NCI-H1694 (cell line): ENCODE measurements at regions not wholly inside any gene's neighbourhood (a gene's known extent, or its start where the extent isn't known, plus 50 kb on each side); places are given as distances from the start of the nearest gene placed in this dataset.
"Not testable (repeated sequence)": the region's sequence is repeated elsewhere in the genome, so short reads cannot be mapped to it uniquely, and the experiment has no call there.

Source experiments
- DNase-seq: peaks from one replicate; lab custom pipeline; 2025; lab: John Stamatoyannopoulos, UW

- DNase-seq, result no peak
Observed at GRCh38 chrX:47776292-47777006, 60.3 kb upstream of the ZNF81 start.

DNA sequence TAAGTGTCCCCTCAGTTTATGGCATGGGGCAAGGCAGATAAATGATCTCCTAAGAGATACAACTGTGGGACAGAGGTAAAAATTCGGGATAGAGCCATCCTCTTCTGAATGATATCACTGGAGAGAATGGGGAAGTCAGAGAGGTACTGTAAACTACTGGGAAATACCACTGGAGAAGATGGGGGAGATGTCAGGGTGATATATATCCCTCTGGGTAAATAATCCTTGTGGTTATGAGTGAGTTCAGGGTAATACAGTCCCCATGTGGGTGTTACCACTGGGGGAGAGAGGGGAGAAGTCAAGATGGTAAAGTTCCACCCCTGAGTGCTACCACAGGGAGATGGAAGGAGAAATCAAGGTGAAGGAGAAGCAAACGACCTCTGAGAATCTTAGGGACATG, 63.9 kb upstream of the ZNF81 start:
- DNase-seq, result no peak

DNA sequence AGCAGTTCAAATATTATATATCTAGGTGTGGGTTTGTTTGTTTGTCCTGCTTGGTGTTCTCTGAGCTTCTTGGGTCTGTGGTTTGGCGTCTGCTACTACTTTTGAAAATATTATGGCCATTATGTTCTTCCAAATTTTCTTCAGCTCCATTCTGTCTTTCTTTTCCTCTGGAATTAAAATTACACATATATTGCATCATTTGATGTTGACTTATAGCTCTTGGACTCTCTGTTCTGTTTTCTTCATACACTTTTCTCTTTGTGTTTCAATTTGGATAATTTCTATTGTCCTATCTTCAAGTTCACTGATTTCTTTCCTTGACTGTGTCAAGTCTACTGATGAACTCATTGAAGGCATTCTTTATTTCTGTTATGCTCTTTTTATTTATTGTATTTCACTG, 65.2 kb upstream of the ZNF81 start:
- no peak for DNase-seq

- not testable (repeated sequence) for DNase-seq
Observed at GRCh38 chrX:47762826-47763225, 73.9 kb upstream of the ZNF81 start.

- no peak for DNase-seq
Observed at GRCh38 chrX:47752685-47753084, 84.0 kb upstream of the ZNF81 start.

DNA sequence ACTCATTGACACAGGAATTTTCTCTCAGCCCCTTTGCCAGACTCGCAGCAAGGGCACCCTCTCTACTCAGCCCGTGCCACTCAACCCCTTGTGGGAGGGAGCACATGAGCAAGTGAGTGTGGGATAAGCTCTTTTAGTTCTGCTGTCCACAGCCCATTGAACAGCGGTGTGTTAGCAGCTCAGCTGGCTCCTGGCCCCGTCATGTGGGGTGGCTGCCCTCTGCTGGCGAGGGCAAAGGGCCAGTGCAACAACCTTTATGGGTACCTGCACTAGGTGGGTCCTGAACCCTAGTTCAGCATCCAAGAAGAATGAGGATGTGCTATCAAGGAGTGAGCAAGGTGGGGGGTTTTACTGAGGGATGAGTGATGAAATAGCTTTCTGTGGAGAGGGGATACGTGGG, 85.0 kb upstream of the ZNF81 start:
- DNase-seq, result peak; percentile 6

DNA sequence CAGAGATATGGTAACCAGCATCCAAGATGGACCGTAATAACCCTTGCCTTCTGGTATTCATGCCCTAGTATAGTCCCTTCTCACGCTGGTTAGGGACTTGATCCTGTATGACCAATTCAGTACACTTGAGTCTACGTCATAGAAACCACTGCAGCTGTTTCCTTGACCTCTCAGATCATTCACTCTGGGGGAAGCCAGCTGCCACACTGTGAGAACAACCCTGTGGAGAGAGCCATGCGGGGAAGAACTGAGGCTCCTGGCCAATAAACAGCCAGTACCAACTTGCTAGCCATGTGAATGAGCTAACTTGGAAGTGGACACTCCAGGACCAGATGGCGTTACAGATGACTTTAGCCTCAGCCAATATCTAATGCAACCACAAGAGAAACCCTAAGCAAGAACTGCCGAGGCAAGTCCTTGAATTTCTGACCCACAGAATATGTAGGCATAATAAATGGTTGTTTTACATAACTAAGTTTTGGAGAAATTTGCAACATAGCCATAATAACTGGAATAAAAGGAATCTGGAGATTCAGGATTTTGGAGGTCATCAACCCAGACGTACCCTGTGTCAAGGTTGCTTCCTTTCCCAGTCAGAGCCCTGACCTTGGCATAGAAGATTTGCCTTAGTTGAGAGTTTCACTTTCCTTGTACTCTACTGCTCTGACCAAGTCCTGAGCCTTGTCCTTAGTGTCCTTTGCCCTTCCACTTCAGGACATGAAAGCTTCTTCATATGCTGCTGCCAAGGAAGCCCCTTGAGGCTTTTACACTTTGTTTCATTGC, 87.3 kb upstream of the ZNF81 start:
- no peak for DNase-seq

DNA sequence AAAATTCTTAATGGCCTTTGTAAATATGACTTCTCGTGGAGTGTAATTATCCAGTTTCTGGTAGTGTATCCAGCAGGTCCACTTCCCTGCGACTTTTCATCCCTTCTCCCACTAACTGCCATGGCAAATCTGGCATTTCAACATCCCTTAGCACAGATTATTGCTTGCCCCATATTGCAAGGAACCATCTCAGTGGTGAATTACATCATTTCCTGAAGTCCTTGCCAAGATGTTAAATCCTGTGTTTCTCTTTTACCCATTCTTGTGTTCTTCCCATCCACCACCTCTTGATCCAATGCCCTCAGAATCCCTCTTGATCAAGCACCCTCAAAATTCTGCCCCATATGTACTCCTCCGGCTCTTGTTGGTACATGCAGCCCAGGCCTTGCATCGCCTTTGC, 88.1 kb upstream of the ZNF81 start:
- DNase-seq, result no peak

DNA sequence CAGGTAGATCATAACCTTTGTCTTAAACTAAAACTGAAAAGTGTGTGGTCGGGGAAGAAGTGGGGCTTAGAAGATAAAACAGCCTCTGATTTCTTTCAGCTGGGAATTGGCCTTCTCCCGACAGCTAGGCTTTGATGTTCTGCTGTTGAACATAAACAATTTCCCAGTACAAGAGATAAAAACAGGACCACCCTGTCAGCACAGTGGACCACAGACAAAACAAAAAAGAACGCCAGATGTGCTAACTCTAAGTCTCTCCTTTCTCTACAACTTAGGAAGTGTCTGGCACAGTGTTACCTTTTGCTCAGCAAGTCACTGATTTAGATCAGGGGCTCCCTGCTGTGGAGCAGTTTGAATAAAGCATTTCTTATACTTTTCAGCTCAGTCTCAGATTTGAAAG, 87.5 kb upstream of the UXT start:
- no peak for DNase-seq

GRCh38 chrX:47745416-47745815, 86.4 kb upstream of the UXT start:
- no peak for DNase-seq

- no peak for DNase-seq
Observed at GRCh38 chrX:47743504-47743903, 84.5 kb upstream of the UXT start.

GRCh38 chrX:47738870-47739269, 79.9 kb upstream of the UXT start:
- not testable (repeated sequence) for DNase-seq

GRCh38 chrX:47723689-47724088, 64.7 kb upstream of the UXT start:
- DNase-seq, result no peak

DNA sequence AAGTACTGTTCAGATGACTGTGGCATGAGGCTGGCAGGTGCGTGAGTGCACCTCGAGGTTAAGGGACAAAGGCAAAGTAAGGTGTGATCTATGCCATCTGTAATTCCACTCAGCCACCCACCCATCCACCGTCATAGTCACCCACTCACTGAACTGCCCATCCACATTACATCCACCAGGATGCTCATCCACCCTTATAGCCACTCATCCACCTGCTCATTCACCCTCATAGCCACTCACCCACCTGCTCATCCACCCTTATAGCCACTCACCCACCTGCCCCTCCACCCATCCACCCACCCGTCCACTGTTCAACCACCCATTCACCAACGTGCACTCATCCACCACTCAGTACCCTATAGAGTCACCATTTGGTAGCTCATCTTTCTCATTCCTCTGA, 64.1 kb upstream of the UXT start:
- no peak for DNase-seq

- DNase-seq, result no peak
Observed at GRCh38 chrX:47722260-47722659, 63.3 kb upstream of the UXT start.

- DNase-seq, result not testable (repeated sequence)
Observed at GRCh38 chrX:47715078-47715477, 56.1 kb upstream of the UXT start.

DNA sequence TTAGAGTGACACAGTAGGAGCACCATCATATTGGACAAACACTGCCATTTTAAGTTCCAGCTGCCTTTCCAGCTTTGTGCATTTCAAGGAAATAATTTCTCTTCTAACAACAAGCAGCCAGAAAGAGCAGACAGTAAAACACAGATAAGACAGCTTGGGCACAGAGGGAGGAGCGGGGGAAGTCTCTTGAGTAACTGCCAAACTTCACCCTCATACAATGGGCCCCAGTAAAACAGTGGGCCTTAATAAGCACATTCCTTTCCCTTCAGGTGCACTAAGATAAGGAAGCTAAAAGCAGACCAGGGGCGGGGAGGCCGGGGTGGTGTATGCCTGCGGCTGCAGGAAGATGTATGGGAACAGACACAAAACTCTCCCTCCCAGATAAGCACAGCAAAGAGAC, 53.7 kb upstream of the UXT start:
- not testable (repeated sequence) for DNase-seq

DNA sequence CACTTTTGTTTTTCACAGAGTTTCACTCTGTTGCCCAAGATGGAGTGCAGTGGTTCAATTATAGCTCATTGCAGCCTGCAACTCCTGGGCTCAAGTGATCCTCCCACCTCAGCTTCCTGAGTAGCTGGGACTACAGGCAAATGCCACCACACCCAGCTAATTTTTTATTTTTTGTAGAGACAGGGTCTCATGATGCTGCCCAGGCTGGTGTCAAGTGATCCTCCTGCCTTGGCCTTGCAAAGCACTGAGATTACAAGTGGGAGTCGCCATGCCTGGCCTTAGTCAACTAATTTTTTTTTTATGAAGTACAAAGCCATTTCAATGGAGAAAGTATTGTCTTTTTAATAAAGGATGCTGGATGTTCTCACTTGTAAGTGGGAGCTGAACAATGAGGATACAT, 51.3 kb upstream of the UXT start:
- no peak for DNase-seq
